Esophagus (tissue), 2 donors: ENCODE measurements at regions not wholly inside any gene's neighbourhood (a gene's known extent, or its start where the extent isn't known, plus 50 kb on each side); places are given as distances from the start of the nearest gene placed in this dataset.
"Not testable (repeated sequence)": the region's sequence is repeated elsewhere in the genome, so short reads cannot be mapped to it uniquely, and the experiment has no call there.

Experiments
- H3K27ac ChIP-seq, 2 donors: one replicate each; pipeline ENCODE4 v1.5.1; 2013; ENCODE audit warnings: low read depth in 2 of 2, mild to moderate bottlenecking in 2 of 2, inconsistent platforms in 1 of 2, low read length in 1 of 2, moderate library complexity in 1 of 2
- H3K27me3 ChIP-seq, 2 donors: one replicate each; pipeline ENCODE4 v1.6.1; 2013; ENCODE audit warnings: low read length in 2 of 2, control low read depth in 1 of 2, mild to moderate bottlenecking in 1 of 2; ENCODE audit not compliant: insufficient read depth in 2 of 2, control insufficient read depth in 1 of 2
- H3K36me3 ChIP-seq, 2 donors: one replicate each; pipeline ENCODE4 v1.6.1; 2013; ENCODE audit warnings: low read length in 1 of 2; ENCODE audit not compliant: control insufficient read depth in 2 of 2, insufficient read depth in 2 of 2
- H3K4me1 ChIP-seq, 2 donors: one replicate each; pipeline ENCODE4 v1.6.1; 2013; ENCODE audit warnings: low read length in 1 of 2; ENCODE audit not compliant: control insufficient read depth in 2 of 2, insufficient read depth in 2 of 2
- H3K4me3 ChIP-seq, 2 donors: one replicate each; pipeline ENCODE4 v1.5.1; 2013; ENCODE audit warnings: low read length in 2 of 2, mild to moderate bottlenecking in 2 of 2, low read depth in 1 of 2, moderate library complexity in 1 of 2
- H3K9me3 ChIP-seq, 2 donors: one replicate each; pipeline ENCODE4 v1.6.1; 2013; ENCODE audit warnings: mild to moderate bottlenecking in 2 of 2, low read depth in 1 of 2, low read length in 1 of 2, moderate library complexity in 1 of 2; ENCODE audit not compliant: control insufficient read depth in 2 of 2, insufficient read depth in 1 of 2
- WGBS, 2 donors: extraction: QIAGEN DNeasy Blood & Tissue Kit; methylation state at CpG; one replicate each; pipeline ENCODE4 v1.1.7; 2013; 5-methylcytosine and 5-hydroxymethylcytosine counted together
- donor health status: healthy with polysubstance abuse.
- donor health status: Bipolar disorder and iron deficiency.

DNA sequence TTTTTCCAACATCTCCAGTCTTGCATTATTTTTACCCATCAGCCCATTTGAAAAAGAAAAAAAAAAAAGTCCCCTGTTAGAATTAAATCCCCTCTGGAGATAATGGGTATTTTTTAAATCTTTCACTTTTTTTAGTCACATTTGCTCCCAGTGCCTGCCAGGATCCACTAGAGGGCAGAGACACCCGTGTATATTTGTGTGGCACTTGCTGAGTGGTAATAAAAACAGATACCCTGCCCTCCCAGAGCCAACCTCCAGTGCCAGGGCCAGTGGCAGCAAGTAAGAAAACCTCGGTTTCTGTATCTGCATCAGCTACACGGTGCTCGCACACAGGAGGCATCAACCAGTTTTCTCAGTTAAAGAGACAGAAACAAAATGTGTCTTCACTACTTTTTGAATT lies 135.1 kb upstream of the DUSP22 start:
- not testable (repeated sequence) for H3K27ac ChIP-seq, H3K4me3 ChIP-seq, H3K4me1 ChIP-seq, H3K36me3 ChIP-seq, H3K27me3 ChIP-seq, H3K9me3 ChIP-seq
- WGBS, 2 donors: 19 to 26% methylated on average over 4 of the region's 4 CpGs

DNA sequence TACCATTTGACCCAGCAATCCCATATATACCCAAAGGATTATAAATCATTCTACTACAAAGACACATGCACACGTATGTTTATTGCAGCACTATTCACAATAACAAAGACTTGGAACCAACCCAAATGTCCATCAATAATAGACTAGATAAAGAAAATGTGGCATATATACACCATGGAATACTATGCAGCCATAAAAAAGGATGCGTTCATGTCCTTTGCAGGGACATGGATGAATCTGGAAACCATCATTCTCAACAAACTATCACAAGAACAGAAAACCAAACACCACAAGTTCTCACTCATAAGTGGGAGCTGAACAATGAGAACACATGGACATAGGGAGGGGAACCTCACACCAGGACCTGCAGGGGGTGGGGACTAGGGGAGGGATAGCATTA lies 130.6 kb upstream of the DUSP22 start:
- H3K27ac ChIP-seq, H3K9me3 ChIP-seq, H3K27me3 ChIP-seq, H3K4me1 ChIP-seq, H3K4me3 ChIP-seq, H3K36me3 ChIP-seq: not testable (repeated sequence)
- whole genome bisulfite sequencing, 2 donors: 65 to 68% methylated on average over 2 of the region's 2 CpGs

DNA sequence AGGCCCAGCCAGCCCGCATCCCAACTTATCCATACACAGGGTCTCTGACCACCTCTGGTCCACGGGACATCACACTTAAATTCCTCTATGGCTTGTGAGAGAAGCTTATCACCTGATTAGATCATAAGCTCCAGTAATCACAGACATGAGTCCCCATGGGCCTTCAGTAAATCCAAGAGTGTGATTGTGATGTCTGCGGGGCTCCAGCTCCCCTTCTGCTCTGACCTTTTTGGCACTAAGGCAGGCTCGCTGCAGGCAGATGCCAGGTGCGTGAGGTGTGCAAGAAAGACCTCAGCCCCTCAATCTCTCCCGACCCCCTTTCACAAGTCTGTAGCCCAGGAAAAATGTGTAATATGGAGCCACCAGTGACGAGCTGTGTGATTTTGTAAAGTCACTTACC lies 127.6 kb upstream of the DUSP22 start:
- Histone ChIP-seq H3K36me3 (no peaks in the 10 kb centered on the region), H3K27me3 (no peaks in the 10 kb centered on the region), H3K27ac (no peak overlapping the region), H3K4me1 (no peaks in the 10 kb centered on the region), H3K9me3 (no peaks in the 10 kb centered on the region), H3K4me3 (no peak overlapping the region)
- WGBS, 2 donors: 80 to 87% methylated on average over 7 of the region's 7 CpGs

DNA sequence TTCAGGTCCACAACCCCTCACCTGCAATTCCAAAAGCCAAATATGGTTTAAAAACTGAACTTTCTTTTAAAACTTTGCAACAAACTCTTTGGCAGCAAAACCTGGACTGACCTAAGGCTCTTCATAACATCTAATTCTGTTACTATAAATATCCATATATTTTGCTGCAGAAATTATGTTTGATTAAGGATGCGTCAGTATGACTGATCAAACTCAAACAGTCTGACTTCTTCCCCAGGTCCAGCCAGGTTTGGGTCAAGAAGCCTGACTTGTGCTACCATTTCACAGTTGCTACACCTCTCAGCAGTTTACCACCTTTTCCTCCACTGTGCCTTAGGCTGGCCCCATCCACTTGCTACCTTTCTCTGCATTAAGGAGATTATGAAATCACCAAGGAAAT lies 127.0 kb upstream of the DUSP22 start:
- H3K27me3 ChIP-seq: no peaks in the 10 kb centered on the region
- 83 to 91% methylated on average over 1 of the region's 1 CpG for WGBS, 2 donors

GRCh38 chr6:165906-166305 lies 126.4 kb upstream of the DUSP22 start:
- Histone ChIP-seq H3K27me3 (no peaks in the 10 kb centered on the region), H3K27ac (no peak overlapping the region), H3K36me3 (no peaks in the 10 kb centered on the region), H3K4me3 (no peak overlapping the region), H3K9me3 (no peaks in the 10 kb centered on the region), H3K4me1 (no peaks in the 10 kb centered on the region)

More for the DNA sequence above, 127.0 kb upstream of the DUSP22 start:
- H3K4me1 ChIP-seq: no peaks in the 10 kb centered on the region
- no peak overlapping the region for H3K4me3 ChIP-seq
- H3K9me3 ChIP-seq: no peaks in the 10 kb centered on the region
- H3K36me3 ChIP-seq: no peaks in the 10 kb centered on the region
- H3K27ac ChIP-seq: no peak overlapping the region

- no peaks in the 10 kb centered on the region for H3K4me1 ChIP-seq
- no peaks in the 10 kb centered on the region for H3K27me3 ChIP-seq
- H3K36me3 ChIP-seq: no peaks in the 10 kb centered on the region
- H3K27ac ChIP-seq: no peak overlapping the region
- whole genome bisulfite sequencing, 2 donors: 33 to 34% methylated on average over 3 of the region's 3 CpGs
- no peak overlapping the region for H3K4me3 ChIP-seq
- no peaks in the 10 kb centered on the region for H3K9me3 ChIP-seq
Observed at GRCh38 chr6:168865-169455, 123.3 kb upstream of the DUSP22 start.

GRCh38 chr6:174036-174435 lies 118.3 kb upstream of the DUSP22 start:
- H3K4me3 ChIP-seq: no peak overlapping the region
- 81 to 90% methylated on average over 1 of the region's 1 CpG for WGBS, 2 donors
- H3K9me3 ChIP-seq: no peaks in the 10 kb centered on the region
- no peaks in the 10 kb centered on the region for H3K36me3 ChIP-seq
- no peak overlapping the region for H3K27ac ChIP-seq
- H3K4me1 ChIP-seq: no peaks in the 10 kb centered on the region
- H3K27me3 ChIP-seq: no peaks in the 10 kb centered on the region

DNA sequence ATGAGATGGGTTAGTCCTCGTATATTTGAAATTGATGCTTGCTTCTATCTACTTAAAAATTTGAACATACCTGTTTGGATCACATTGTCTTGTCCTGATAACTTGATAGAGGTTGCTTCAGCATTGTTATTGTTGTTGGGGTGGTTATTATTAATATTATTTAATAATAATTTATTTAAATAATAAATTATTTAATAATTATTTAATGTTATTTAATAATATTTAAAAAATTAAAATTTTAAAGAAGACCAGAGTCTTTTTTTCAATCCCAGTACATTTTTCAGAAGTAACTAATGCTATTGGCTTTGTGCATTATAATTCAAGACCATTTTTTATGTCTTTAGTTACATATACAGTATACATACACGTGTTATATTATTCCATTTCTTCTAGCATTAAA lies 116.6 kb upstream of the DUSP22 start:
- no peaks in the 10 kb centered on the region for H3K4me1 ChIP-seq
- H3K9me3 ChIP-seq: peaks cover 0 to 2% of the 10 kb centered on the region in 2 donors
- H3K27ac ChIP-seq: no peak overlapping the region
- H3K36me3 ChIP-seq: no peaks in the 10 kb centered on the region
- no peaks in the 10 kb centered on the region for H3K27me3 ChIP-seq
- no peak overlapping the region for H3K4me3 ChIP-seq
- WGBS, 2 donors: 82 to 84% methylated on average over 2 of the region's 2 CpGs

DNA sequence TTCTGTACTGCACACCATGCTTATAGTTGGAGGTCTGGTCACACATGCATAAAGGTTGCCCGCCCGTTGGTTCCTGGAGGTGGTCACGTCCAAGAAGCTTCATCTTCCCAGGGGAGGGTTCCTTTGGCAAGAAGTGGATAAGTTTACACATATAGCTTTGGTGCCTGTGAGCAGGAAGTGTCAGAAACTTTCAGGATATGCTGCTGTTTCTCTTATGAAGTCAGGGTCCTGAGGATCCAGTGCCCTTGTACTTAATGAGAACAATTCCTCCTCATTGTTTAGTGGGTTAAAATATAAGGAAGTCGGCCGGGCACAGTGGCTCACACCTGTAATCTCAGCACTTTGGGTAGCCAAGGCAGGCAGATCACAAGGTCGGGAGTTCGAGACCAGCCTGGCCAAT lies 115.5 kb upstream of the DUSP22 start:
- Histone ChIP-seq H3K36me3 (no peaks in the 10 kb centered on the region), H3K27ac (no peak overlapping the region), H3K4me3 (no peak overlapping the region), H3K27me3 (no peaks in the 10 kb centered on the region), H3K9me3 (peaks cover 0 to 2% of the 10 kb centered on the region in 2 donors), H3K4me1 (no peaks in the 10 kb centered on the region)
- 73 to 78% methylated on average over 7 of the region's 7 CpGs for WGBS, 2 donors

- no peaks in the 10 kb centered on the region for H3K27me3 ChIP-seq
Observed at GRCh38 chr6:178119-178518, 114.2 kb upstream of the DUSP22 start.

More at GRCh38 chr6:178119-178518, 114.2 kb upstream of the DUSP22 start:
- Histone ChIP-seq H3K9me3 (peaks cover 0 to 2% of the 10 kb centered on the region in 2 donors), H3K4me3 (no peak overlapping the region), H3K36me3 (no peaks in the 10 kb centered on the region), H3K27ac (no peak overlapping the region), H3K4me1 (no peaks in the 10 kb centered on the region)
- WGBS, 2 donors: 90 to 94% methylated on average over 11 of the region's 11 CpGs
